WERI-Rb-1 (cell line): ENCODE measurements at regions not wholly inside any gene's neighbourhood (a gene's known extent, or its start where the extent isn't known, plus 50 kb on each side); places are given as distances from the start of the nearest gene placed in this dataset.

Experiments
- DNase-seq: peaks from one replicate; pipeline ENCODE4 v3.0.0-alpha.2; 2020
- H3K27ac ChIP-seq: fragments of 250-450 bp; sonication (Bioruptor Pico); 2 replicates; pipeline ENCODE4 v1.5.1; 2020; ENCODE audit warnings: mild to moderate bottlenecking, moderate library complexity
- H3K27me3 ChIP-seq: fragments of 250-450 bp; sonication (Bioruptor Pico); 2 replicates; pipeline ENCODE4 v1.5.1; 2021; ENCODE audit warnings: mild to moderate bottlenecking, low read depth, moderate library complexity; ENCODE audit not compliant: insufficient read depth, severe bottlenecking
- H3K36me3 ChIP-seq: fragments of 250-450 bp; sonication (Bioruptor Pico); 2 replicates; pipeline ENCODE4 v1.5.1; 2020; ENCODE audit warnings: mild to moderate bottlenecking, moderate library complexity
- H3K4me3 ChIP-seq: 2 replicates; pipeline ENCODE4 v1.5.1; 2011; ENCODE audit warnings: low read depth, mild to moderate bottlenecking, control low read depth, low read length
- H3K9me3 ChIP-seq: fragments of 250-450 bp; sonication (Bioruptor Pico); 2 replicates; pipeline ENCODE4 v1.5.1; 2021; ENCODE audit warnings: mild to moderate bottlenecking, moderate library complexity; ENCODE audit not compliant: severe bottlenecking
- CTCF ChIP-seq: IDR thresholded peaks from 2 replicates; pipeline ENCODE4 v1.5.1; 2011; ENCODE audit warnings: low read depth, mild to moderate bottlenecking, control low read depth, inconsistent platforms, low read length

- H3K9me3 ChIP-seq: no peaks in the 10 kb centered on the region
- DNase-seq: no peak
Observed at GRCh38 chr3:182261041-182261440, 532.3 kb upstream of the ATP11B start.

GRCh38 chr3:182268711-182269110, 524.6 kb upstream of the ATP11B start:
- Histone ChIP-seq H3K27ac (no peak overlapping the region), H3K4me3 (no peak overlapping the region), H3K27me3 (peaks cover 64% of the 10 kb centered on the region), H3K36me3 (no peaks in the 10 kb centered on the region), H3K9me3 (no peaks in the 10 kb centered on the region)
- TF ChIP-seq CTCF: no peak
- no peak for DNase-seq

More at GRCh38 chr3:182261041-182261440, 532.3 kb upstream of the ATP11B start:
- no peaks in the 10 kb centered on the region for H3K36me3 ChIP-seq
- TF ChIP-seq CTCF: no peak
- no peak overlapping the region for H3K4me3 ChIP-seq
- peaks cover 90% of the 10 kb centered on the region for H3K27me3 ChIP-seq
- H3K27ac ChIP-seq: no peak overlapping the region

GRCh38 chr3:182276512-182276911, 516.8 kb upstream of the ATP11B start:
- DNase-seq: no peak
- Histone ChIP-seq H3K4me3 (no peak overlapping the region), H3K27me3 (peaks cover 77% of the 10 kb centered on the region), H3K27ac (no peak overlapping the region), H3K36me3 (no peaks in the 10 kb centered on the region), H3K9me3 (no peaks in the 10 kb centered on the region)
- no peak for TF ChIP-seq CTCF

GRCh38 chr3:182284793-182285192, 508.5 kb upstream of the ATP11B start:
- TF ChIP-seq CTCF: no peak
- Histone ChIP-seq H3K36me3 (no peaks in the 10 kb centered on the region), H3K9me3 (no peaks in the 10 kb centered on the region), H3K27me3 (peaks cover 82% of the 10 kb centered on the region), H3K4me3 (no peak overlapping the region), H3K27ac (no peak overlapping the region)
- DNase-seq: no peak

GRCh38 chr3:182292591-182292990, 500.7 kb upstream of the ATP11B start:
- TF ChIP-seq CTCF: no peak
- DNase-seq: no peak
- Histone ChIP-seq H3K36me3 (no peaks in the 10 kb centered on the region), H3K27ac (no peak overlapping the region), H3K9me3 (no peaks in the 10 kb centered on the region), H3K4me3 (no peak overlapping the region), H3K27me3 (peaks cover 69% of the 10 kb centered on the region)

GRCh38 chr3:182294256-182294655, 499.0 kb upstream of the ATP11B start:
- Histone ChIP-seq H3K27ac (no peak overlapping the region), H3K9me3 (no peaks in the 10 kb centered on the region), H3K36me3 (no peaks in the 10 kb centered on the region), H3K27me3 (peaks cover 67% of the 10 kb centered on the region), H3K4me3 (no peak overlapping the region)
- no peak for TF ChIP-seq CTCF
- DNase-seq: no peak
